HL-60 (cell line): ENCODE measurements at regions not wholly inside any gene's neighbourhood (a gene's known extent, or its start where the extent isn't known, plus 50 kb on each side); places are given as distances from the start of the nearest gene placed in this dataset.

ENCODE experiments used
- DNase-seq, 2 experiments: peaks; one replicate each; pipeline ENCODE4 v3.0.0-alpha.2; 2010 to 2020; ENCODE audit warnings: low read depth in 1 of 2, low spot score in 1 of 2
- H3K27ac ChIP-seq: fragments of 250-450 bp; sonication (Bioruptor Pico); replicated peaks from 2 replicates; pipeline ENCODE4 v1.5.1; 2020; ENCODE audit warnings: mild to moderate bottlenecking, moderate library complexity
- H3K27me3 ChIP-seq: fragments of 250-450 bp; sonication (Bioruptor Pico); 2 replicates; pipeline ENCODE4 v1.5.1; 2021; ENCODE audit warnings: mild to moderate bottlenecking, moderate library complexity; ENCODE audit not compliant: insufficient read depth, poor library complexity, severe bottlenecking
- H3K4me3 ChIP-seq: replicated peaks from 2 replicates; pipeline ENCODE4 v1.5.1; 2011; ENCODE audit warnings: mild to moderate bottlenecking, control low read depth, low read length; ENCODE audit not compliant: insufficient read depth
- GABPA ChIP-seq: IDR thresholded peaks from 2 replicates; pipeline ENCODE4 v1.6.1; 2012; ENCODE audit warnings: low read depth
- POLR2AphosphoS5 ChIP-seq: IDR thresholded peaks from 2 replicates; pipeline ENCODE4 v1.6.1; 2012; ENCODE audit warnings: low read depth
- SPI1 ChIP-seq: IDR thresholded peaks from 2 replicates; pipeline ENCODE4 v1.6.1; 2012; ENCODE audit warnings: low read depth, mild to moderate bottlenecking, borderline replicate concordance
- TF ChIP-seq, protein P1 (sequence below): IDR thresholded peaks from 2 replicates; pipeline ENCODE4 v1.6.1; 2012; ENCODE audit warnings: low read depth; ENCODE audit not compliant: insufficient replicate concordance
- TF ChIP-seq, protein P2 (sequence below): IDR thresholded peaks from one replicate; pipeline ENCODE4 v1.5.1; 2011; ENCODE audit warnings: low read length, control low read depth, inconsistent platforms; ENCODE audit not compliant: insufficient read depth

DNA sequence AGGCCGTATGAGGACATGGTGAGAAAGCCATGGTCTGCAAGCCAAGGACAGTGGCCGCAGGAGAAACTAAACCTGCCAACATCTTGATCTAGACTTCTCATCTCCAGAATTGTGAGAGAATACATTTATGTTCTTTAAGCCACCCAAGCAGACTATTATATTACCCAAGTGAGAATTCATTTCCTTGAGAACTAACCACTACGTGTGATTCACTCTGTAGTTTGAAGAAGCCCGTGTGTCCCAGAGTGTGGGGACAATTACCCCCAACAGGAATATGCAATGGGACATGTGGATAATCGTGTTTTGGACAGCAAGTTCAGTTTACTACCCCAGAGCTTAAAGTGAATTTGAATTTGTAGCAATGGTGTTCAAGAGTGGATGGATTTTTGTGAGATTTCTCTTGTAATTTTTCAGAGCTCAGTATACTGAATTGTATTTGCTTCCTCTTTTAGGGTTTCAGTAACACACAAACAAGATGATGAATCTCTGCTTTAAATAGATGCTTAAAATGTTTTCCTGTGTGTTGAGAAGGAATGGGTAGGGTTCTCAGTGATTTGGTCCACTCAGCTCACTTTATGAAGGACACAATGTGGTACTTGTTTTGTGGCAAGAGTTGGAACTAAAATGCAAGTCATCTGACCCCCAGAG, 100.0 kb upstream of the ARHGAP20 start:
- H3K27me3 ChIP-seq = no peaks in the 10 kb centered on the region
- H3K27ac ChIP-seq = no peak overlapping the region
- TF ChIP-seq, protein P1, sequence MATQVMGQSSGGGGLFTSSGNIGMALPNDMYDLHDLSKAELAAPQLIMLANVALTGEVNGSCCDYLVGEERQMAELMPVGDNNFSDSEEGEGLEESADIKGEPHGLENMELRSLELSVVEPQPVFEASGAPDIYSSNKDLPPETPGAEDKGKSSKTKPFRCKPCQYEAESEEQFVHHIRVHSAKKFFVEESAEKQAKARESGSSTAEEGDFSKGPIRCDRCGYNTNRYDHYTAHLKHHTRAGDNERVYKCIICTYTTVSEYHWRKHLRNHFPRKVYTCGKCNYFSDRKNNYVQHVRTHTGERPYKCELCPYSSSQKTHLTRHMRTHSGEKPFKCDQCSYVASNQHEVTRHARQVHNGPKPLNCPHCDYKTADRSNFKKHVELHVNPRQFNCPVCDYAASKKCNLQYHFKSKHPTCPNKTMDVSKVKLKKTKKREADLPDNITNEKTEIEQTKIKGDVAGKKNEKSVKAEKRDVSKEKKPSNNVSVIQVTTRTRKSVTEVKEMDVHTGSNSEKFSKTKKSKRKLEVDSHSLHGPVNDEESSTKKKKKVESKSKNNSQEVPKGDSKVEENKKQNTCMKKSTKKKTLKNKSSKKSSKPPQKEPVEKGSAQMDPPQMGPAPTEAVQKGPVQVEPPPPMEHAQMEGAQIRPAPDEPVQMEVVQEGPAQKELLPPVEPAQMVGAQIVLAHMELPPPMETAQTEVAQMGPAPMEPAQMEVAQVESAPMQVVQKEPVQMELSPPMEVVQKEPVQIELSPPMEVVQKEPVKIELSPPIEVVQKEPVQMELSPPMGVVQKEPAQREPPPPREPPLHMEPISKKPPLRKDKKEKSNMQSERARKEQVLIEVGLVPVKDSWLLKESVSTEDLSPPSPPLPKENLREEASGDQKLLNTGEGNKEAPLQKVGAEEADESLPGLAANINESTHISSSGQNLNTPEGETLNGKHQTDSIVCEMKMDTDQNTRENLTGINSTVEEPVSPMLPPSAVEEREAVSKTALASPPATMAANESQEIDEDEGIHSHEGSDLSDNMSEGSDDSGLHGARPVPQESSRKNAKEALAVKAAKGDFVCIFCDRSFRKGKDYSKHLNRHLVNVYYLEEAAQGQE = no peak
- TF ChIP-seq SPI1 = no peak
- no peak for TF ChIP-seq POLR2AphosphoS5
- no peak for TF ChIP-seq GABPA
- TF ChIP-seq, protein P2, sequence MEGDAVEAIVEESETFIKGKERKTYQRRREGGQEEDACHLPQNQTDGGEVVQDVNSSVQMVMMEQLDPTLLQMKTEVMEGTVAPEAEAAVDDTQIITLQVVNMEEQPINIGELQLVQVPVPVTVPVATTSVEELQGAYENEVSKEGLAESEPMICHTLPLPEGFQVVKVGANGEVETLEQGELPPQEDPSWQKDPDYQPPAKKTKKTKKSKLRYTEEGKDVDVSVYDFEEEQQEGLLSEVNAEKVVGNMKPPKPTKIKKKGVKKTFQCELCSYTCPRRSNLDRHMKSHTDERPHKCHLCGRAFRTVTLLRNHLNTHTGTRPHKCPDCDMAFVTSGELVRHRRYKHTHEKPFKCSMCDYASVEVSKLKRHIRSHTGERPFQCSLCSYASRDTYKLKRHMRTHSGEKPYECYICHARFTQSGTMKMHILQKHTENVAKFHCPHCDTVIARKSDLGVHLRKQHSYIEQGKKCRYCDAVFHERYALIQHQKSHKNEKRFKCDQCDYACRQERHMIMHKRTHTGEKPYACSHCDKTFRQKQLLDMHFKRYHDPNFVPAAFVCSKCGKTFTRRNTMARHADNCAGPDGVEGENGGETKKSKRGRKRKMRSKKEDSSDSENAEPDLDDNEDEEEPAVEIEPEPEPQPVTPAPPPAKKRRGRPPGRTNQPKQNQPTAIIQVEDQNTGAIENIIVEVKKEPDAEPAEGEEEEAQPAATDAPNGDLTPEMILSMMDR = no peak
- H3K4me3 ChIP-seq = no peak overlapping the region
- no peak for DNase-seq

DNA sequence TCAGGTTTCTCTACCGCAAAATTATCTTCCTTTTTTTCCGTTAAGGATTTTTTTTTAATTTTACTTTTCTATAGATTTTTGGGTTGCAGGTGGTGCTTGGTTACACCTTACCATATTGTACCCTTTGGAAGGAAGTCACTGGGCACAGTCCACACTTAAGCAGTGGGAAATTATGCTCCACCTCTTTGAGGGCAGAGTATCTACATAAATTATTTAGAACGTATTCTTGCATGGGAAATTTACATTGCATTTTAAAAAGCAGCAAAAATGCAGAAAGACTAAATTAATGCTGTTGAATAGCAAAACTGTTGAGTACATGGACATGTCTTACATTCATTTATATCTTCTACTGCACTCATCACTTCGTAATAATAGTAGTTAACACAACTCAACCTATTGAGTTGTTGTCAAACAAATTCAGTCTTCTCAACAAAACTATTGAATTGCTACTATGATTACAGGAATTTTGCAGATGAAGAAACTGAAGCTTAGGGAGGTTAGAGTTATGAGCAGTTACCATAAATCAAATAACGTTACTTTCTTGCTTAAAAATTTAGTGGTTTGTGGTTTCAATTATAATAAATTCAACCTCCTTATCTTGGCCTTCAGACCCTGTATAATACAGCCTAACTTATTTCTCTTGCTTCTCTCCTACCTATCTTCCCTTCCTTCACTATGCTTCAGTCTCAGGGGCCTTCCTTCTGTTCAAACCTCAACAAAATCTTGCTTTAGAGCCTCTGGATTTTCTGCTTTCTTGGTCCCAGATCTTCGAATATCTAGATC, 97.4 kb upstream of the ARHGAP20 start:
- H3K27me3 ChIP-seq = no peaks in the 10 kb centered on the region
- no peak for DNase-seq
- no peak overlapping the region for H3K4me3 ChIP-seq
- no peak overlapping the region for H3K27ac ChIP-seq
- no peak for TF ChIP-seq GABPA
- TF ChIP-seq, protein P1 = no peak
- no peak for TF ChIP-seq SPI1
- TF ChIP-seq, protein P2 = no peak
- TF ChIP-seq POLR2AphosphoS5 = no peak

DNA sequence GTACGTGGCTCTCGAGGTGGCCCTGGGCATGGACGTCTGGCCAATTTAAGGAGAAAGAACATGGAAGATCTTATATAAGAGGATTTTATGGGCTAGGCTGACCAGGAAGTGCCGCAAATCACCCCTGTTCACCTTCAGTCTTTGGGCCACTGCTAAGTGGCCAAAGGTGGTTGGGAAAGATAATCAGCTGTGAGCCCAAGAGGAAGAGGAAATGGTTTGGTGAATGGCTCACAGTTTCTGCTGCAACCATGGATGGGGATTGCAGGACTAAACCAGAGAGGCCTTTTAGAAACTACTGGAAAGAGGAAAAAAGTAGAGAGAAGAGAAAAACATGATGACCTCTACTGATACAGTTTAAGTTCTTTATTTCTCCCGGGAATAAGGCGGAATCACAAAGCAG, 96.0 kb upstream of the ARHGAP20 start:
- TF ChIP-seq, protein P2 = no peak
- TF ChIP-seq GABPA = no peak
- TF ChIP-seq POLR2AphosphoS5 = no peak
- TF ChIP-seq SPI1 = no peak
- TF ChIP-seq, protein P1 = no peak
- H3K27ac ChIP-seq = no peak overlapping the region
- no peak overlapping the region for H3K4me3 ChIP-seq
- H3K27me3 ChIP-seq = no peaks in the 10 kb centered on the region
- peak in 1 of 2 experiments; percentile 33 for DNase-seq
